Smooth muscle cell (in vitro differentiated cells): ENCODE measurements at regions not wholly inside any gene's neighbourhood (a gene's known extent, or its start where the extent isn't known, plus 50 kb on each side); places are given as distances from the start of the nearest gene placed in this dataset.

Experiments used
- DNase-seq: peaks from one replicate; lab custom pipeline; 2025; ENCODE audit not compliant: unreplicated experiment; lab: John Stamatoyannopoulos, UW
- H2AFZ ChIP-seq: fragments of 200-600 bp; sonication (generic); 2 replicates; pipeline ENCODE4 v1.6.0; 2016; ENCODE audit warnings: antibody characterized with exemption, low read depth, mild to moderate bottlenecking
- H3F3A ChIP-seq: fragments of 200-600 bp; sonication (generic); 2 replicates; pipeline ENCODE4 v1.6.0; 2017; ENCODE audit warnings: antibody characterized with exemption, low read depth
- H3K27ac ChIP-seq: fragments of 200-600 bp; sonication (generic); 2 replicates; pipeline ENCODE4 v1.5.1; 2016; ENCODE audit warnings: low read depth, mild to moderate bottlenecking
- H3K27me3 ChIP-seq: fragments of 200-600 bp; sonication (generic); 2 replicates; pipeline ENCODE4 v1.6.1; 2016; ENCODE audit warnings: low read depth, mild to moderate bottlenecking
- H3K36me3 ChIP-seq: fragments of 200-600 bp; sonication (generic); 2 replicates; pipeline ENCODE4 v1.5.1; 2016; ENCODE audit warnings: low read depth
- H3K4me1 ChIP-seq: fragments of 200-600 bp; sonication (generic); 2 replicates; pipeline ENCODE4 v1.5.1; 2016; ENCODE audit warnings: low read depth
- H3K4me2 ChIP-seq: fragments of 200-600 bp; sonication (generic); 2 replicates; pipeline ENCODE4 v1.6.0; 2016; ENCODE audit warnings: mild to moderate bottlenecking
- H3K4me3 ChIP-seq: fragments of 200-600 bp; sonication (generic); 2 replicates; pipeline ENCODE4 v1.5.1; 2016; ENCODE audit warnings: mild to moderate bottlenecking
- H3K79me2 ChIP-seq: fragments of 200-600 bp; sonication (generic); 2 replicates; pipeline ENCODE4 v1.6.0; 2016; ENCODE audit warnings: low read depth, mild to moderate bottlenecking
- H3K9ac ChIP-seq: fragments of 200-600 bp; sonication (generic); 2 replicates; pipeline ENCODE4 v1.6.0; 2016; ENCODE audit warnings: low read depth
- H3K9me3 ChIP-seq: fragments of 200-600 bp; sonication (generic); replicated peaks from 2 replicates; pipeline ENCODE4 v1.5.1; 2016; ENCODE audit warnings: low read depth
- H4K20me1 ChIP-seq: fragments of 200-600 bp; sonication (generic); 2 replicates; pipeline ENCODE4 v1.6.0; 2016; ENCODE audit warnings: low read depth
- CTCF ChIP-seq: fragments of 200-600 bp; sonication (generic); IDR thresholded peaks from 2 replicates; pipeline ENCODE4 v1.5.1; 2017; ENCODE audit warnings: borderline replicate concordance, mild to moderate bottlenecking, antibody characterized with exemption; ENCODE audit not compliant: insufficient read depth, poor library complexity, severe bottlenecking
- WGBS: methylation state at CpG from one replicate; pipeline ENCODE4 v1.1.7; 2016; ENCODE audit warnings: low lambda C conversion rate; 5-methylcytosine and 5-hydroxymethylcytosine counted together

- no peak overlapping the region for H3K4me3 ChIP-seq
- no peak for TF ChIP-seq CTCF
- H4K20me1 ChIP-seq: no peaks in the 10 kb centered on the region
- 88% methylated on average over 4 of the region's 4 CpGs for WGBS
- no peaks in the 10 kb centered on the region for H3K9me3 ChIP-seq
- no peaks in the 10 kb centered on the region for H3K27me3 ChIP-seq
- H3K27ac ChIP-seq: no peak overlapping the region
- H3K79me2 ChIP-seq: no peaks in the 10 kb centered on the region
- H3K9ac ChIP-seq: no peak overlapping the region
- no peak for DNase-seq
- no peaks in the 10 kb centered on the region for H3K36me3 ChIP-seq
- no peak overlapping the region for H2AFZ ChIP-seq
- H3K4me1 ChIP-seq: no peaks in the 10 kb centered on the region
- no peaks in the 10 kb centered on the region for H3F3A ChIP-seq
- no peak overlapping the region for H3K4me2 ChIP-seq
These were observed 305.7 kb upstream of the FAM98A start for GRCh38 chr2:33904801-33905200.

GRCh38 chr2:33903701-33904100 lies 304.6 kb upstream of the FAM98A start:
- Histone ChIP-seq H2AFZ (no peak overlapping the region), H3K9me3 (no peaks in the 10 kb centered on the region), H3F3A (no peaks in the 10 kb centered on the region), H3K4me2 (no peak overlapping the region), H3K79me2 (no peaks in the 10 kb centered on the region), H3K27ac (no peak overlapping the region), H3K4me3 (no peak overlapping the region), H4K20me1 (no peaks in the 10 kb centered on the region), H3K9ac (no peak overlapping the region), H3K36me3 (no peaks in the 10 kb centered on the region), H3K27me3 (no peaks in the 10 kb centered on the region), H3K4me1 (no peaks in the 10 kb centered on the region)
- DNase-seq: no peak
- 94% methylated on average over 16 of the region's 21 CpGs for WGBS
- TF ChIP-seq CTCF: no peak

GRCh38 chr2:33903215-33903614 lies 304.1 kb upstream of the FAM98A start:
- WGBS: 95% methylated on average over 10 of the region's 10 CpGs

More at GRCh38 chr2:33903215-33903614, 304.1 kb upstream of the FAM98A start:
- no peaks in the 10 kb centered on the region for H3F3A ChIP-seq
- H3K79me2 ChIP-seq: no peaks in the 10 kb centered on the region
- H2AFZ ChIP-seq: no peak overlapping the region
- no peaks in the 10 kb centered on the region for H3K9me3 ChIP-seq
- H3K4me3 ChIP-seq: no peak overlapping the region
- no peak overlapping the region for H3K9ac ChIP-seq
- H3K4me1 ChIP-seq: no peaks in the 10 kb centered on the region
- no peak for TF ChIP-seq CTCF
- no peak overlapping the region for H3K27ac ChIP-seq
- no peak overlapping the region for H3K4me2 ChIP-seq
- no peaks in the 10 kb centered on the region for H4K20me1 ChIP-seq
- no peak for DNase-seq
- no peaks in the 10 kb centered on the region for H3K27me3 ChIP-seq
- no peaks in the 10 kb centered on the region for H3K36me3 ChIP-seq
